ENCODE measurements at regions not wholly inside any gene's neighbourhood (a gene's known extent, or its start where the extent isn't known, plus 50 kb on each side); places are given as distances from the start of the nearest gene placed in this dataset.

DNA sequence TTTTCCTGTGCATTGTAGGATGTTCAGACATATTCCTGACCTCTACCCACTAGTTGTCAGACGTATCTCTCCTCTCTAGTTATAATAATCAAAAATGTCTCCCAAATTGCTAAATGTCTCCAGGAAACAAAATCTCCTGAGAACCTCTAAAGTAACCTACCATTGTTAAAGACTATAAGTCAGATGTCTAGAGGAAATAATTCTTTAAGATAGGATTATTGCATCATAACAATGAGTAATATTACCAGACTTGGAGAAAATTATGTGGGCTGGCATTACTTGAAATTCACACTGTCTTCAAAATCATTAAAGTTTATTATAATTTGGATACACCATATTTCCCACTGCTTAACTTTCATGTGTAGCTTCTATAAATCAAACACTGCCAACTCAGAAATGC, 643.0 kb upstream of the ADGRL2 start:
- TF ChIP-seq EZH2 (IDR thresholded peaks at IDR 0.05; ENCODE audit: low read depth, low read length, severe bottlenecking) (no peak), HDAC2 (IDR thresholded peaks at IDR 0.05; ENCODE audit: borderline replicate concordance in 1 of 2, low read depth in 2 of 2, low read length in 2 of 2) (no peak), CTCF (IDR thresholded peaks at IDR 0.05; ENCODE audit: control extremely low read depth in 1 of 3, insufficient read depth in 1 of 3, low read depth in 1 of 3, low read length in 3 of 3) (no peak), JUND (IDR thresholded peaks at IDR 0.05; ENCODE audit: low read length) (no peak), CREB1 (IDR thresholded peaks at IDR 0.05) (no peak), SP1 (IDR thresholded peaks at IDR 0.05; ENCODE audit: low read depth, low read length) (no peak), TCF12 (IDR thresholded peaks at IDR 0.05; ENCODE audit: low read depth, low read length) (no peak), POLR2A (IDR thresholded peaks at IDR 0.05; ENCODE audit: control extremely low read depth in 1 of 2, low read depth in 2 of 2, low read length in 2 of 2) (no peak), KDM4A (IDR thresholded peaks at IDR 0.05; ENCODE audit: low read depth, low read length, severe bottlenecking) (no peak), NANOG (IDR thresholded peaks at IDR 0.05; ENCODE audit: insufficient read depth, low read depth, low read length, poor library complexity, severe bottlenecking) (no peak), CEBPB (IDR thresholded peaks at IDR 0.05; ENCODE audit: low read depth, low read length) (no peak)

Measured in H1 (cell line).